GM18505 (cell line): ENCODE measurements at regions not wholly inside any gene's neighbourhood (a gene's known extent, or its start where the extent isn't known, plus 50 kb on each side); places are given as distances from the start of the nearest gene placed in this dataset.

Experiments used
- ATAC-seq: cut with Tn5 transposase; IDR thresholded peaks from one replicate; pipeline ENCODE4 v1.9.1; 2021; ENCODE audit not compliant: unreplicated experiment
- POLR2A ChIP-seq: IDR thresholded peaks from 4 replicates; pipeline ENCODE4 v1.6.1; 2011; ENCODE audit warnings: borderline replicate concordance; ENCODE audit not compliant: insufficient read depth, insufficient read length; ENCODE audit errors: extremely low read depth

DNA sequence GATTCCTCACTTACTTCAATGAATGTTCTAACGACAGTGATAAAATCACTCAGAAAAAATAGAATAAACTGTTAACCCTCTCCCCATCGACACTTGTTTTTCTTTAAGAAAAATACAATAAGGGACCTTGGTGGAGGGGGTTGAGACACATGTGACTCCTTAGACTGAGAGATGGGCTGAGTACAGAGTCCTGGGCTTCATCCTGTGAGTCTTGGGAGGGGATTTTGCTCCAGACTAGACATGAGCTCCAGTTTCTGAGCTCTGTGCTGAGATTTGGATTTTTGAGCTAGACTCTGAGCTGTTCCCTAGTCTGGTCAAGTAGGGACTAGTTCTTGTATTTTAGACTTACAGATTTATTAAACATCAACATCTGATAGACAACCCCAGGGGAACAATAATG is 241.5 kb upstream of the MVB12B start:
- no peak for TF ChIP-seq POLR2A
- ATAC-seq, result no peak

- ATAC-seq, result no peak
- TF ChIP-seq POLR2A, result no peak
These were observed 238.3 kb upstream of the MVB12B start for GRCh38 chr9:126088336-126088735.

DNA sequence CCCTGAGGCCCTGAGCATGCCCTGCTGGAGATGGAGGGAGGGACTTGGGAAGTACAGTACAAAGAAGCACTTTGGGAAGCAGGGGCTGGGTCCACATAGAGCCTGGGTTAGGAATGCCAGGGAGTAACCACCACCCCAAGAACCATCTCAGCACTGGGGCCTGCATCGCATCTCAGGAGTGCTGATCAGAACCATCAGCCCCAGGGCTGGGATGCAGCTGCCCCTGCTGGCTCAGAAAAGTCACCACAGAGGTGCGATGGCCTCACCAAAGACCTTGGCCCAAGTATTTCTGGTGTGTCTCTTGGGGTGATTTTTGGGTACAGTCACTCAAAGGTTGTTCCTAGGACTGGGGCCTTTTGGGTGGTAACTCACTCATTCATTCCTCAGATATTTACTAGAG is 236.8 kb upstream of the MVB12B start:
- no peak for ATAC-seq
- no peak for TF ChIP-seq POLR2A

- TF ChIP-seq POLR2A, result no peak
- no peak for ATAC-seq
These were observed 232.9 kb upstream of the MVB12B start for GRCh38 chr9:126093771-126094170.

GRCh38 chr9:126095546-126096190 is 231.0 kb upstream of the MVB12B start:
- ATAC-seq, result no peak

GRCh38 chr9:126096340-126096739 is 230.3 kb upstream of the MVB12B start:
- no peak for ATAC-seq
- TF ChIP-seq POLR2A, result no peak

More at GRCh38 chr9:126095546-126096190, 231.0 kb upstream of the MVB12B start:
- TF ChIP-seq POLR2A, result no peak

GRCh38 chr9:126097679-126098078 is 228.9 kb upstream of the MVB12B start:
- no peak for TF ChIP-seq POLR2A
- no peak for ATAC-seq

DNA sequence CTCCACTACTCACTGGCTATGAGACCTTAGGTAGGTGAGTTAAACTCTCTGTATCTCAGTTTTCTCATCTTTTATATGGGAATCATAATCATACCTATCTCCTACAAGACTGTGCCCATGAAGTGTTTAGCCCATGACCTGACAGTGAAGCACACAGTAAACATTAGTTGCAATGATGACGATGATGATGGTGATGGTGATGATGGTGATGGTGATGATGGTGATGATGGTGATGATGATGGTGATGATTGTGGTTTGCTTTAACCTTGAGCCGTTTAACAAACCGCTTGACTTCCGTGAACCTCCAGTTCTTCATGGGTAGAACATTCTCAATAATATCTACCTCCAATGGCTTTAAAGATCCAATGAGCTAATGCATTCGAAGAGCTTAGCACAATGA is 220.2 kb upstream of the MVB12B start:
- no peak for ATAC-seq
- TF ChIP-seq POLR2A, result no peak

DNA sequence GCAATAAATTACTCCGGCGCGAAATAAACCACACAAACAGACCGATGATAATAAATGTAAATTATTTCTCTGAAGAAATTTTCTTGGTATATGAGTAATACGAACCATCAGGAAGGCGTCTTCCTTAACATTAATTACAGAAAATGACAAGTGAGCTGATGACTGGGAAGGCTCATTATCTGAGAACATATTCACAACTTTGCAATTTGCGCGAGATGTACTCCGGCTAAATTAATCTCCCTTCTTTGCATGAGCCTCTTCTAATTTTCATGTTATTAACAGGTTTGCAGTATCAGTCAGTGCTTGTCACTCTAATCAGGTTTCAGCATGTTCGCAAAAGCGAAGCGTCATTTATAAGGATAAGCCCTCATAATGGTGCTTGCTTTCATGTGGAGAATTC is 218.9 kb upstream of the MVB12B start:
- ATAC-seq, result no peak
- no peak for TF ChIP-seq POLR2A

- no peak for TF ChIP-seq POLR2A
- no peak for ATAC-seq
These were observed 218.4 kb upstream of the MVB12B start for GRCh38 chr9:126108240-126108639.

GRCh38 chr9:126109575-126109974 is 217.1 kb upstream of the MVB12B start:
- no peak for TF ChIP-seq POLR2A
- no peak for ATAC-seq

- ATAC-seq, result no peak
- no peak for TF ChIP-seq POLR2A
These were observed 215.1 kb upstream of the MVB12B start for GRCh38 chr9:126111556-126111955.

DNA sequence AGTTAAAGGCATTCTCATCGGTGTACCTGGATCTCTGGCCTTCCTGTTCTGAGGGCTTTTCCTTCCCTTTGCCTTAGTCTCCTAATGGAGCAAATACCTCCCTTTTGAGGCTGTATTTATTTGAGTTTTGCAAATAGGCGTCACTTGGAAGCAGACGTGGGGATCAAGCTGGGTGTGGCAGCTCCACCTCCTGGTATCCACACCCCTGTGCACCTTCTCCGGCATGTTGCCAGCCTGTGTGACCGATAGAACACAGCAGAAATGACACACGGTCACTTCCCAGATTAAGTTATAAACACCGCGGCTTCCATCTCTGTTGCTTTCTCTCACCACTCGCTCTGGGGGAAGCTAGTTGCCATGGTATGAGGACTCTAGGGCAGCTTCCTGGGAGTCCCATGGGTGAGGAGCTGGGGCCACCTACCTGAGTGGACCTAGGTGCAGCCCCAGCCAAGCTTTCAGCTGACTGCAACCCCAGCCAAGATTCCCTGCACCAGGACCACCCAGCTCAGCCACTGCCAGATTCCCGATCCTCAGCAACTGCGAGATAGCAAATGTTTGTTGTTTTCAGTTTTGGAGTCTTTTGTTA is 214.4 kb upstream of the MVB12B start:
- ATAC-seq, result no peak
- TF ChIP-seq POLR2A, result no peak

GRCh38 chr9:126113176-126113575 is 213.5 kb upstream of the MVB12B start:
- ATAC-seq, result no peak

More at GRCh38 chr9:126113176-126113575, 213.5 kb upstream of the MVB12B start:
- no peak for TF ChIP-seq POLR2A
